ENCODE measurements at regions not wholly inside any gene's neighbourhood (a gene's known extent, or its start where the extent isn't known, plus 50 kb on each side); places are given as distances from the start of the nearest gene placed in this dataset.
"Not testable (repeated sequence)": the region's sequence is repeated elsewhere in the genome, so short reads cannot be mapped to it uniquely, and the experiment has no call there.

- FAIRE-seq = no peak
Observed at GRCh38 chr3:80007522-80007921, 239.7 kb upstream of the ROBO1 start.

- no peak for FAIRE-seq
Observed at GRCh38 chr3:80006315-80006714, 238.5 kb upstream of the ROBO1 start.

- no peak for FAIRE-seq
Observed at GRCh38 chr3:80000022-80000421, 232.2 kb upstream of the ROBO1 start.

GRCh38 chr3:79994397-79994796 lies 226.6 kb upstream of the ROBO1 start:
- FAIRE-seq = no peak

GRCh38 chr3:79986338-79986737 lies 218.5 kb upstream of the ROBO1 start:
- FAIRE-seq = no peak

- no peak for FAIRE-seq
Observed at GRCh38 chr3:79985816-79986215, 218.0 kb upstream of the ROBO1 start.

GRCh38 chr3:79983118-79983517 lies 215.3 kb upstream of the ROBO1 start:
- FAIRE-seq = peak; percentile 5

- FAIRE-seq = no peak
Observed at GRCh38 chr3:79979990-79980389, 212.2 kb upstream of the ROBO1 start.

- FAIRE-seq = no peak
Observed at GRCh38 chr3:79976466-79976865, 208.7 kb upstream of the ROBO1 start.

- FAIRE-seq = no peak
Observed at GRCh38 chr3:79973917-79974595, 206.3 kb upstream of the ROBO1 start.

GRCh38 chr3:79973482-79973881 lies 205.7 kb upstream of the ROBO1 start:
- no peak for FAIRE-seq

GRCh38 chr3:79968418-79968817 lies 200.6 kb upstream of the ROBO1 start:
- no peak for FAIRE-seq

GRCh38 chr3:79960594-79960993 lies 192.8 kb upstream of the ROBO1 start:
- FAIRE-seq = no peak

GRCh38 chr3:79957066-79957465 lies 189.3 kb upstream of the ROBO1 start:
- FAIRE-seq = no peak

GRCh38 chr3:79954756-79955155 lies 187.0 kb upstream of the ROBO1 start:
- no peak for FAIRE-seq

GRCh38 chr3:79953591-79954101 lies 185.8 kb upstream of the ROBO1 start:
- FAIRE-seq = no peak

- not testable (repeated sequence) for FAIRE-seq
Observed at GRCh38 chr3:79951426-79951825, 183.6 kb upstream of the ROBO1 start.

GRCh38 chr3:79947957-79948356 lies 180.2 kb upstream of the ROBO1 start:
- no peak for FAIRE-seq

- FAIRE-seq = no peak
Observed at GRCh38 chr3:79947469-79947868, 179.7 kb upstream of the ROBO1 start.

- FAIRE-seq = no peak
Observed at GRCh38 chr3:79937567-79937966, 169.8 kb upstream of the ROBO1 start.

GRCh38 chr3:79930196-79930595 lies 162.4 kb upstream of the ROBO1 start:
- no peak for FAIRE-seq

GRCh38 chr3:79928687-79929408 lies 161.1 kb upstream of the ROBO1 start:
- FAIRE-seq = no peak

GRCh38 chr3:79926522-79926921 lies 158.7 kb upstream of the ROBO1 start:
- no peak for FAIRE-seq

GRCh38 chr3:79922633-79923032 lies 154.8 kb upstream of the ROBO1 start:
- no peak for FAIRE-seq

GRCh38 chr3:79917561-79917960 lies 149.8 kb upstream of the ROBO1 start:
- no peak for FAIRE-seq
